NK-92 (cell line): ENCODE measurements at regions not wholly inside any gene's neighbourhood (a gene's known extent, or its start where the extent isn't known, plus 50 kb on each side); places are given as distances from the start of the nearest gene placed in this dataset.

Experiments
- DNase-seq: peaks from one replicate; lab custom pipeline; 2025; ENCODE audit not compliant: unreplicated experiment; lab: John Stamatoyannopoulos, UW

DNA sequence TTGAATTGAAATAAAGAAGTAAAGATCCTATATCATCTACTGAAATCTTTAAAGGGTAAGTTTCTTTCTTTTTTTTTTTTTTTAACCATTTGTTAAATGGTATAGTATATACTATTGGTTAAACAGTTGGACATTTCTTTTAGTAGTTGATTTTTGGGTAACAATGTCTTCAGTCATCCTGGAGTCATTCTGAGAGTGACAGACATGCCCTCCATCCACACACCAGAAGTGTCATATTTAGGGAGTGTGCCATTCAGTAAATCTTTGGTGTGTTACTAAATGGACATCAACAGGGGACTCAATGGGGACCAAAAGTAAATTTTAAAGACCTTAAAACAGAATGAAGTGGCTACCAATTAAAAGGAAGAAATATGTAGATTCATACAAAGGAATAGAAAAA, 50.8 kb upstream of the SLC39A10 start:
- no peak for DNase-seq

GRCh38 chr2:195604706-195605105, 52.3 kb upstream of the SLC39A10 start:
- no peak for DNase-seq

GRCh38 chr2:195603998-195604397, 53.0 kb upstream of the SLC39A10 start:
- no peak for DNase-seq

DNA sequence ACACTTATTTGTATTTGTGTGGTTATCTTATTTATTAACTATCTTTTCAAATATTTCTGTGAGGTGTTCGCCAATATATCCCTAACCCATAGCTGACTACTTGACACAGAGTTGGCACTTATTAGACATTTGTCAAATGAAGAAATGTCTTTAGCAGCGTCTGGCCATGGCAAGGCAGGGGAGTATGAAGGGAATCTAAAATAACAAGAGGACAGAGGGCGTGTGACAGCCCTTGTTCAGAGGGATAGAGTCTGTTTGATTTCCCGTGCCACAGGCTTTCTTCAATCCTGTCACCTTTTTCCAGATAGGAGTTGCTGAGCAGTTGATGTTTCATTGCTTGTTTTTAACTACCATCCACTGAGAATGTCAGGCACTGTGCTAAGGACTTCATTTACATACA, 53.6 kb upstream of the SLC39A10 start:
- DNase-seq: no peak

- no peak for DNase-seq
These were observed 54.3 kb upstream of the SLC39A10 start for GRCh38 chr2:195602687-195603086.

DNA sequence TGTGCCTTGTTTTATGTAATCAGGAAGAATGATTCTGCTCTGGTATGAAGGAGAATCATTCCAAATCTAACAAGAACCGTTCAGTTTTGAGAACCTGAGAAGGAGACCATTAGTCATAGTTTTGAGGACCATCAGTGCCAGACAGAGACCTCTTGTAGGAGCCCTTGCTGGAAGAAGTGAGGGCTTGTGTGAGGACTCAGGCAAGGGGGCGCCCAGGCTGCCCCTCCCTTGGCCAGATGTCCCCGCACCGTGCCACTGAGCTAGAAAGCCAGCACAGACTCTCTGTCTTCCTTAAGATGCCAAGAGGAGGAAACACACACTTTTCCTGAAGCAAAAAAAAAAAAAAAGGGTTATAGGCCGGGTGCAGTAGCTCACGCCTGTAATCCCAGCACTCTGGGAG, 55.7 kb upstream of the SLC39A10 start:
- DNase-seq: no peak

DNA sequence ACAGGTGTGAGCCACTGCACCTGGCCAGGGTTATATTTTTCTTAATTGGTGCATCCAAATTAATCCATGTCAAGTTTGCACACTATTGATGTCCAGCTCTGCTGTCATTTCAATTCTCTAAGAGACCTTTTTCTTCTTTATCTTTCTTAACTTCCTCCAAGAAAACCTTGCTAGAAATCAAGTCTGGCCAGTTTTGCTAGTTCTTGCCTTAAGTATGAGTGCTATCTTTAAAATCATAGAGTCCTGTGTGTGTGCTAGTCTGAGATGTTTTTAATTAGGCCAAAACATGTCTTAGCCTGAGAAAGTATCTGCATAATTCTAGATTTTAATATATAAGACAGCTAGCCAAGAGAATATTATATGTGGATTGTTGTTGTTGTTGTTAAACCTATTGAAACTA, 56.2 kb upstream of the SLC39A10 start:
- no peak for DNase-seq

DNA sequence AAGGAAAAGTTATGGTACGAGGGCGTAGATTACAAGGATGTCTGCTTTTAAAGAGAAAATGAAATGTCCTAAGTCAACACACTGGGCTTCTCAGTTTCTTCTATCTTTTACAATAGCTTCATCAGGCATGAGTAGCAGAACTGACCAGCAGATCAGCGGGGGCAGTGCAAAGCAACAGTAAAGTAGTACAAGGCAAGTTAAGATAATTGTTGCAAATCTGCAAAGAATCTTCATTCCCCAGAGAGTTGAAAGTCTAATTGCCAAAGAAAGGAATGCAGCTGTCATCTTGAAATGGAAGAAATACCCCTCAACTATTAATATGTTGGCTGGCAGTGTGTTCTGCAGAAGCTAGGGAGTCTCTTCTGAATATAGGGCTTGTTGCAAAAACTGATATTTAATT, 60.2 kb upstream of the SLC39A10 start:
- no peak for DNase-seq

- DNase-seq: no peak
These were observed 61.2 kb upstream of the SLC39A10 start for GRCh38 chr2:195595825-195596224.

- DNase-seq: no peak
These were observed 61.9 kb upstream of the SLC39A10 start for GRCh38 chr2:195594919-195595694.

- DNase-seq: no peak
These were observed 62.8 kb upstream of the SLC39A10 start for GRCh38 chr2:195594248-195594647.

DNA sequence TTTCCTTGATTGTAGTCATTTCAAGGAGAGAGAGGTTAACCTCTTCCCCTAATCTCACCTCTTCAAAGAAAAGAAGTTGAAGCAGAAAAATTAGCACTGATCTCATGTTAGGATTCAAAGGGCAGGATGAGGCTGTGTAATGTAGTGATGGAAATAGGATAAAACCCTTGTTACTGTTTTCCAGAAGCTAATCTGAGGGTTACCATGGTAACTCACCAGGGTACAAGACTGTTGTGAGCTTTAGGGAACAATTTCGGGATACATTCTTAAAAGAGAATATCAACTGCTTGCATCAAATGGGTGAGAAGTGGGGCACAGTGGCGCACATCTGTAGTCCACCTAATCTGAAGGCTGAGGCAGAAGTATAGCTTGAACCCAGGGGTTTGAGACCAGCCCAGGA, 64.9 kb upstream of the SLC39A10 start:
- DNase-seq: no peak

- DNase-seq: no peak
These were observed 66.2 kb upstream of the SLC39A10 start for GRCh38 chr2:195590861-195591205.

GRCh38 chr2:195590199-195590860, 66.7 kb upstream of the SLC39A10 start:
- DNase-seq: no peak

DNA sequence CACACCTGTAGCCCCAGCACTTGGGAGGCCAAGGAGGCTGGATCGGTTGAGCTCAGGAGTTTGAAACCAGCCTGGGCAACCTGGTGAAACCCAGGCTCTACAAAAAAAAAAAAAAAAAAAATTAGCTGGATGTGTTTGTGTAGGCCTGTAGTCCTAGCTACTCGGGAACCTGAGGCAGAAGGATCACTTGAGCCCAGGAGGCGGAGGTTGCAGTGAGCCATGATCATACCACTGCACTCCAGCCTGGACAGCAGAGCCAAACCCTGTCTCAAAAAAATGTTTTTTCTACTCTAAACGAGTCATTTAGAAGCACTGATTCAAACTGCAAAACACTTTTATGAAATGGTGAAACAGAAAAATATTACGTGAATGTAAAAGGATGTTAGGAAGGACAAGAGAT, 69.1 kb upstream of the SLC39A10 start:
- DNase-seq: no peak

GRCh38 chr2:195586062-195586714, 70.8 kb upstream of the SLC39A10 start:
- no peak for DNase-seq

- DNase-seq: no peak
These were observed 74.8 kb upstream of the SLC39A10 start for GRCh38 chr2:195582188-195582587.

- DNase-seq: no peak
These were observed 77.1 kb upstream of the SLC39A10 start for GRCh38 chr2:195579776-195580555.

- no peak for DNase-seq
These were observed 81.1 kb upstream of the SLC39A10 start for GRCh38 chr2:195575879-195576401.

DNA sequence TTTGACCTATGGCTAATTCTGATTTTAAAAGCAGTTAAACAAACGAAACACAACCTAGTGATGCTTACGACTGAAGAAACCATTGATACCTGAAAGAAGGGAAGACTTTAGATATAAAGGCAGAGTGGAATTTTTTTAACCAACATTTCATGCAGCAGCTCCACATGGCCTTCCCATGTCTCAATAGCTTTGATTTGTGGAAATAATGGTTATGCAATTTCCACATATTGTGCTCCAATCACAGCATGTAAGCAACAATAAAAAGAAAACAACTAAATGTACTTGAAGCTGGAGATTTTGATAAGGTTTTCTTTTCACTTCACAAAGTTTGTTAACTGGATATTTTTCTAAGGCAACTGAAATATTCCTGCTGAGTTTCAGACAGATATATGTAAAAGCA, 82.0 kb upstream of the SLC39A10 start:
- no peak for DNase-seq

DNA sequence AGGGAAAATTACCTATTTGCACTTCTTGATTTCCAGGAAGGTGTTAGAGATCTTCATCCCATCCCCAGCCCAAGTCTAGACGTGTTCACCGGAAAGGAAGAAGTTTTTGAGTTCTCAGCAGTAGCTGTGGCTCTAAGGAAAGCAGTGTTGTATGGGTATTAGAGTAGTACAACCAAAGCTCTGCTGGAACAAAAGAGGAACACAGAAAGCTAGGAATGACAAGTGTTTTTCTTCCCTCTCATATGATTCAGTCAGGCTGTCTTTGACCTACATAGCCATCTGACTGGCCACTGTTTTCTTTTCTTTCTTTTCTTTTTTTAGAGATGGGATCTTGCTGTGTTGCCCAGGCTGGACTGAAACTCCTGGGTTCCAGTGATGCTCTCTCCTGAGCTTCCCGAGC, 82.7 kb upstream of the SLC39A10 start:
- no peak for DNase-seq
